ENCODE measurements at regions not wholly inside any gene's neighbourhood (a gene's known extent, or its start where the extent isn't known, plus 50 kb on each side); places are given as distances from the start of the nearest gene placed in this dataset.

DNA sequence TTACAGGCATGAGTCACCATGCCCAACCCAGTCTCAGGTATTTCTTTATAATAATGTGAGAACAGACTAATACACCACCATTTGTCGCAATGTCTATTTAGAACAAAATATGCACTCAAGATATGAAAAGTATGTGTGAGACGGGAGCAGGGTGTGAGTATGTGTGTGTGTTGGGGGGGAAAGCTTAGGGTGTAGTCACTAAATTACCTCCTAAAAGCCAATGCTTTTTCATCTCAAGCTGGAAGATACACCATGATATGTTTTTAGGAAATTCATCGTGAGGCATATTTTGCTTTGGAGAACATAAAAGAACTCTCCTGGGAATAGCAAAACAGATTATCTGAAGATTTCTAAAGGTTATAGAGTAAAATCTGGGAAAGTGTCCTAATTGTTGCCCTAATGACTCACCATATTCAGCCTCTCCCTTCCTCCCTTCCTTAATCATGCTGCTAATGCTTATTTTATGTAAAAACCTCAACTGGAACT is 262.7 kb downstream of the PDHA2 start:
- no peak for DNase-seq

DNA sequence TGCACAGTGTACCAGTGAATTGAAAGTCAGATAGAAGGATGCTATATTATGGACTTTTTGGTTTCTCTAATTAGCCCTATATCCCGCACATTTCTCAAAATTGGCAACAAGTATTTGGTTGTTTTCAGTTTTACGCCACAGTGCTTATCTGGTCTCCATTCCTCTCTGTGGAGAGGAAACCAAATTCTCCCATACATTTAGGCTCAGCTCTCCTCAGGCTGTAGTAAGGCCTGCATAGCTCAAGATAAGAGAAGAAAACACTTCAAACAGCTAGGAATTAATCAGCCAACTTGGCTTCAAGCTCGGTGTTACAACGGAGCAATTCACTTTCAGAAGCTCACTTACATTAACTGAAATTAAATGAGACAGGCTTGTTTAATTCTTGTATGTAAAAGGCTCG is 263.2 kb downstream of the PDHA2 start:
- no peak for DNase-seq

DNA sequence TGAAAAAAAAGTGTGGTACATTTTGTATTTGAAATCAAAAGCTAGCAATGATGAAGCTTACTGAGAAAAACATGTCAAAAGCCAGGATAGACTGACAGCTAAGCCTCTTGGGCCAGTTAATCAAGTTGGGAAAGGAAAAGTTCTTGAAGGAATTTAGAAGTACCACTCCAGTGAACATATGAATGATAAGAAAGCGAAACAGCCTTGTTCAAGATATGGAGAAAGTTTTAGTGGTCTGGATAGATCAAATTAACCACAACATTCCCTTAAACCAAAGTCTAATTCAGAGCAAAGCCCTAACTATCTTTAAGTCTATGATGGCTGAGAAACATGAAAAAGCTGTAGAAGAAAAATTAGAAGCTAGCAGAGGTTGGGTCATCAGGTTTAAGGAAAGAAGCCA is 268.3 kb downstream of the PDHA2 start:
- DNase-seq, result no peak

DNA sequence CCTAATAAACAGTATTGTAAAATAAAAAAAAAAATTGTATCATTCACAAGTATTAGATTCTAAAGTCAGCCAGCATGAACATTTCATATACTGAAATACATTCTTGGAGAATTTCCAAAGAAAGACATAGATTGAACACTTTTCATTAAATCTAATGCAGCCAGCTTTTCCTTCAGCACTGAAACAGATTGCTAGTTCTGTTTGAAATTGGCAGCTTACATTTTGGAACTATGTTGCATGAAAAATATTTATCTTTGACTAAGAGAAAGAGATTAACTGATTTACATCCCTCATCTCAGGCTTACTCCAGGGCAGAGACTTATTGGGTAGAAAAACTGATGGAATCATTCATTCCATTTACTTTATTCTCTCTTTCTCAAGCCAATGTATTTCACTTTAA is 272.7 kb downstream of the PDHA2 start:
- DNase-seq, result no peak

DNA sequence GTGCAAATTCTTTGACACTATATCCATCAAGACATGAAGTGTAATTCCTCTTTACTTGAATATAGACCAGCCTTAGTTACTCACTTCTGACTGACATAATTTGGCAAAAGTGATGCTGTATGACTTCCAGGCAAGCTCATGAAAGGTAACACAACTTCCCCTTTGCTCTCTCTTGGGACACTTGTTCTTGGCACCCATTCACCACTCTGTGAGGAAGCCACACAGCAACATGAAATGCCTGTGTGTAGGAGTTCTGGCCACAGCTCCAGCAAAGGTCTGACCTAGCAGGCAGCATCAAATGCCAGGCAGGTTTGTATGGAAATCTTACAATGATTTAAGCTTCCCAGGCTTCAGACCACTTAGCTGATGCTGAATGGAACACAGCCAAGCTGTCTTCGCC is 280.3 kb downstream of the PDHA2 start:
- DNase-seq, result no peak

DNA sequence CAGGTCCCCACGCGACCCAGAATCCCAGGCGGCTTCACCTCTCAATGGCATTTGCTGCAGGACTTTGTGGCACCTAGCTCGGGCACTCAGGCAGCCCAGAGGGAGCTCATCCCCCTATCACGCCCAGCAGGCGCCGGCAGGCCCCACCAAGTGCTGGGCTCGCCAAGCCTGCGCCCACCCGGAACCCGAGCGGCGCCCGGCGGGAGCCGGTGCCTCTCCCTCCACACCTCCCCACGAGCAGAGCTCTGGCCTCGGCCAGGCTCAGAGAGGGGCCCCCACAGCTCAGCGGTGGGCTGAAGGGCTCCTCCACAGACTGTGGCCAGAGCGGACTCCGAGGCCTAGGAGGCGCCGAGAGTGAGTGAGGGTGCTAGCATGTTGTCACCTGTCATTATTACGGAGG is 286.3 kb downstream of the PDHA2 start:
- no peak for DNase-seq

DNA sequence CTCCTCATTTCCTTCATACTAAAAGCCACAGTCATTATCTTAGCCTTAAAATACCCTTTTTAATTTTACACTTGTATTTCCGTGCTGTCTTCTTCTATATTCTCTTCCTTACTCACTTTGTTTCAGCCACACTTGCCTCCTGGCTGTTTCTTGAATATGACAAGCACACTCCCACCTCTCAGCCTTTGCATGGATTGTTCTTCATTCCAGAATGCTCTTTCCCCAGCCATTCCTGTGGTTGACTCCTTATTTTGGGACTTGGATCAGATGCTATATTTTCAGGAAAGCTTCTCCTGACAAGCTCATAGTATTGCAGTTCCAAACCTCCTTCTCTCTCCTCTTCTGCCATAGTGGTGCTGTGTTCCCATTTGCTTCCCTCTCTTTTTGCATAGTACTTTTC is 291.3 kb downstream of the PDHA2 start:
- DNase-seq, result no peak

DNA sequence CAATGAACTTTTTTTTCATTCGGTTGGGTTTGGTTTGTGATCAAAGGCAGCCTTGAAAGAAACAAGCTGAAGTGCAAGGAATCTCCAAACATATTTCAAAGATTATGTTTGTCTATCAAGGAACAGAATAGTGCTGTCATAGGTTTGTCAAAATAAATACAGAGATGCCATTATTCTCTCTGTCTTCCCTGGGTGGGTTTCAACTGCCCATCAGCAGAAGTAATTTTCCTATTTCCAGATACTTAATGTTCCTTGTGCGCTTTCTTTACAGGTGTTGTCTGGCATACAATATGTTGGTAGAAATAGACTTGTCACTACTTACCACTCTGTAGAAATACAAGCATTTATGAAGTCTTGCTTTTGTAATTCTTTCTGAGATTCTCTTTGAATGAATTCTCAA is 294.9 kb downstream of the PDHA2 start:
- no peak for DNase-seq

DNA sequence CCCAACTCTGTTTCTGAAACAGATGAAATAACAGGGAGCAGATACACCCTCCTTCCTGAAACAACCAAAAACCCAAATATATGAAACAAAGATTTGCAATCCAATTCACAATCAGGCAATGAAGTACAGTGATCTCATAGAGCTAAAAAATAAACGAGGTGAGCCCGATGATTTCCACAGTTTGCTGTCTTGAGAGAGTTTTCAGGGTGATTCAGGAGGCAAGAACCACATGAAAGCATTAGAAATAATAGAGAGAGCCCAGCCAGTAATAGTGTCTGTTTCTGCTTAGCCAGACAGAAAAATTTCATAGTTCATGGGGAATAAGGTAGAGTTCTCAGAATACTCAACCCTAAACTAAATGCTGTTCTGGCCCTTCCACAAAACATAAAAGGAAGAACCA is 296.2 kb downstream of the PDHA2 start:
- DNase-seq, result no peak

DNA sequence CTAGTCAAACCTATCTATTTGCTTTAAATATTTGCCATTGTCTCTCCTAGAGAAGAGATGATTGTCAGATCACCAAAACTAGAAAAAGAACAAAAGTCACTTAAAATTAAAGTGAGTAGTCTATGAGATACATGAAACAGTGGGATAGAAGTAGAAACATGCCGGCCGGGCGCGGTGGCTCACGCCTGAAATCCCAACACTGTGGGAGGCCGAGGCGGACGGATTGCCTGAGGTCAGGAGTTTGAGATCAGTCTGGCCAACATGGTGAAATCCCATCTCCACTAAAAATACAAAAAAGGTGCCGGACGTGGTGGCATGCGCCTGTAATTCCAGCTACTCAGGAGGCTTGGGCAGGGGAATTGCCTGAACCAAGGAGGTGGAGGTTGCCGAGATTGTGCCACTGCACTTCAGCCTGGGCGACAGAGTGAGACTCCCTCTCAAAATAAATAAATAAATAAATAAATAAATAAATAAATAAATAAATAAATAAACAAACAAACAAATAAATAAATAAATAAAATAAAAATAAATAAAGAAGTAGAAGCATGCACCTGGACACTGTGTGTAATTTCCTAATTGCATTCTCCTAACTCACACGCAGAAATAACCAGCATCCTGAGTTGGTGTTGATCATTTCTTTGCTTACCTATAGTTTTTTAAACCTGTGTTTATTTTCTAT is 299.5 kb downstream of the PDHA2 start:
- DNase-seq, result no peak

DNA sequence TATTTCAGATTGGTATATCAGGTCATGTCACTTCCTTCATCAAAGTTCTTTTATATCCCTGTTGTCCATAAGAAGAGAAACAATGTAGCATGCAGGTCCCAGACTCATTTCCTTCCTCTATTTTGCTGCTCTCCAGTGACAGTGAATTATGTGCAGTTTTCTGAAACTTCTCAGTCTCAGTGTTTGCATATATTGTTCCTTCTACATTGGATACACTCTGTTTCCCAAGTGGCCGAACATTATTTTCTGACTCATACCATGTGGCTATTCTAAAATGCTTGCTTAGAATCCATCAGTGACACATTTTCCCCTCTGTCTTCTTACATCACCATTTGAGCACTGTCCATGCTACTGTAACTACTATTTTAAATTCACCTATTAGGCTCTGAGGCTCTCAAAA is 305.7 kb downstream of the PDHA2 start:
- no peak for DNase-seq

DNA sequence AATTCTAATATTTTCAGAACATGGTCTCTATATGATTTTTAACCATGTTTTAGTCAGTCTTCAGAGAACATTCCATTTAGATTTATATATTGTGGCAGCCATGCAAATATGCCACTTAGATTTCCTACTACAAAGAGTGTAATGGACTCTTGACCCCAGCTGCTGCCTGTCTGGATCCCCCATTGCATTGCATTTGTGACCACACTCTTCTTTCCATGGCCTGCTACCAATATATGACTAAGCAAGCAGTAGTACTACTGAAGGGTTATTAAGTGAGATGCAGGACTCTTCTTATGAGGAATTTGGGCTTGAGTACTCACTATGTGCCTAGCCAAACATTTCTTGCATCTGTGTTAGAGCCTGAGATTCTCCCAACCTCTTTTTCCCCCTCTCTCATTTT is 306.8 kb downstream of the PDHA2 start:
- no peak for DNase-seq

DNA sequence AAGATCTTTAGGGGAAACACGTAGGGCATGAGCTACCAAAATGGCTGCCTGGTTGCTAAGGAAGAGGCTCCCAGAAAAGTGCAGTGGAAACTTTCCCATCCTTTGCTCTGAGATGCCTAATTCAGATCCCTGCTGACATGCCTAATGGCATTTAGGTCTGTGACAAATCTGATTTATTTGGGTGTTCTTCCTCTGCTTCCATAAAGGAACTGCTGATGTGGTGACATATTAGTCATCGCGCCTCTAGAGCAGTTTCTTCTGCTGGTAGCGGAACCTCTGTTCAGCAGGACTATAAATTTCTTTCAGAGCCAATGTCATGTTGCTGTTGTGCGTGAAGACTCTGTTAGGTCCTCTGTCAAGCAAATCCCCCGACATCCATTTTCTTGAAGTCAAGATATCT is 310.0 kb downstream of the PDHA2 start:
- no peak for DNase-seq

DNA sequence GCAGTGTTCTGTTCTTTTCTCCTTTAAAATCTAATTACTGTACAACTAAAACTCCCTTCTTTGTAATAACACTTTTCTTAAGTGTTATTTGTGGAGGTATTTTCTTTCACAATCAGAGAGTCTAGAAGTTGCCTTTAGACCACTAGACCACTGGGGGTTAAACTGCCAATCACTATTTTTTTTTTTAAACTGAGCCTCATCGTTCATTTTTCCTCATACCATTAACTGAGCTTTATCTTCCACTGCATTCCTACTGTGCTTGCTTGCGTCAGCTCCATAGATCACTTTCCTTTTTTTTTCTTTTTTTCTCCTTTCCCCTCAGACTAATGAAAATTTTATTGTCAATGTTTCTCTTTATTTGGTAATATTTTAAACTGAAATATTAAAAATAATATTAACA is 310.6 kb downstream of the PDHA2 start:
- DNase-seq, result no peak

DNA sequence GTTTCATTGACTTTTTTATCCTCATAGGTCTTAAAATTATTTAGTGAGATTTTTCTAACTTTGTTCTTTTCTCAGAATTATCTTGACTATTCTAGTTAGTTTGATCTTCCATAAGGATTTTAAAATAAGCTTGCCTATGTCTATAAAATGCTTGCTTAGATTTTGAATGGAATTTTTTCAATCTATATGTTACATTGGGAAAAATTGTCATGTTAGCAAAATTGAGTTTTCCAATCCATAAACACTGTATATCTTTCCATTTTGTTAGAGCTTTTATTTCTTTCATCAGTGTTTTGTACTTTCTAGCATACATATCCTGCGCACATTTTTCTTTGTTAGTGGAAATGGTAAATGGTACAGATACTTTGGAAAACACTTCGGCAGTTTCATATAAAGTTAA is 312.9 kb downstream of the PDHA2 start:
- no peak for DNase-seq

DNA sequence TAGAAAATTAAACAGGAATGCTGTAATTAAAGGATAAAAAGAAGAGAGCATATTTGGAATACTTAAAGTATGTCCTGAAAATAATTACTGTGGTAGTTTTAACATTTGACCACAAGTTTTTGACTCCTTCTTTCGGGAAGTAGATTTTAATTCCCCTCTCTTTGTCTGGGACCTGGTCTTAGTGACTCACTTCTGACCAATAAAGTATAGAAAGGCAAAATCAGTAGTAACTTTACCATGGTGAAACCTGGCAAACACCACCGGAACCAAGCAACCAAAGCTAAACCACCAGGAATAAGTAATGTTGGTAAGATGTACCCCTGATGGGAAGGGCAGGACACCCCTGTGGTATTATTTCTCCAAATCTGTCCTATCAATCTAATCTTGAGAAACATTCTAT is 314.8 kb downstream of the PDHA2 start:
- no peak for DNase-seq

DNA sequence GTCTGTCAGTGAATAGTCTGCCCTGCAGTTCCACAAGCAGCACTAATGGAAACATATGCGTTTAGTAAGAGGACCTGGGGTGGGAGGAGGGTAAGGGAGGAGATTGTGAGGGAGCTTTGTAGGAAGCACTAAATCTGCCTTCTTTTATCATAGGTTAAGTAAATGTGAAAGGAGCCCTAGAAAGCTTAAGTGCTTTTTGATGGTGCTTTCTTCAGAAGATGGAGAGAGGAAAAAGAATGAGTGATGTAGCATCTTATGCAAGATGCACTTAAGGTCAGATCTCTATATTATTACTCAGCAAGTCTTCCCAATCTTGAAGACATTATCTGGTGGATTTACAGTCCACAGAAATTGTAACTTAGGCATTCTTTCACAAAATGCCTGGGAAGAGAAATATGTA is 322.7 kb downstream of the PDHA2 start:
- no peak for DNase-seq

DNA sequence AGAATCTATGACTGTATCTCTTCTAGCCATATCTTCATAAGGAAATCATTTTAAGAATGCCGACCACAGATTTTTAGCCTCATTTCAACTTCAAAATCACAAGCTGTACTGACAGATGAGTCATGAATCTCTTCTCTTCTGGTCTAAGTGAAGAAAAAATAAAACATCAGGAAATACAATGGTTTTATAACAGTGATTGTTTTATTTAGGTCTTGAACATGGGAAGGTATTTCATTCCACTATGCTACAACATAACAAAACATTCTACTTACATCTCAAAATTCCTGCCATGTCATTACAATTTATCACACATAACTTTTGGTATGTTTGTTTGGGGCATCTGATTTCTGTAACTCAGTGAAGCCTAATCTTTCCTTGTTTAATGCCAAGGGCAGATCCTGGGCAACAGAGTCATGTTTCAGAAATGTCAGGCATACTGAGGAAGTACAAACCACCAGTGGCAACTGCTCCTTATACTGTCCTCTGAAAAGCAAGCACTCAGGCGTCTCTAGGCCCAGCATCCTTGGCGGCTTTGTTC is 325.0 kb downstream of the PDHA2 start:
- no peak for DNase-seq

DNA sequence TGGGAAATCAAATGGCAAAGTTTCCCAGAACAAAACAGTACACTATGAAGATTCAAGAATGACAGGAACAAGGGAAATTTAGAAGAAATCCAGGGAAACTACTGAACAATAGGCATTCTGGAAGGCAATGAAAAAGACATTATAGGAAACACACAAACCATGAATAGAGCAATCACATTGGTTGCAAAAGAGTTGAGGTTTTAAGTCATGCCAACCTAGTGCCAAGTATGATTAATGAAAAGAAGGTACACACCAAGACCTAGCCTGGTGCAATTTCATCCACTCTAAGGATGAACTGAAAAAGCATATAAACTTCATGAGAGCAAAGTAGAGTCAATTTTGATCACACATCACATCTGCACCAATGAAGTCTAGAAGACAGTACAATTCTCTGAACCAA is 326.9 kb downstream of the PDHA2 start:
- DNase-seq, result no peak

DNA sequence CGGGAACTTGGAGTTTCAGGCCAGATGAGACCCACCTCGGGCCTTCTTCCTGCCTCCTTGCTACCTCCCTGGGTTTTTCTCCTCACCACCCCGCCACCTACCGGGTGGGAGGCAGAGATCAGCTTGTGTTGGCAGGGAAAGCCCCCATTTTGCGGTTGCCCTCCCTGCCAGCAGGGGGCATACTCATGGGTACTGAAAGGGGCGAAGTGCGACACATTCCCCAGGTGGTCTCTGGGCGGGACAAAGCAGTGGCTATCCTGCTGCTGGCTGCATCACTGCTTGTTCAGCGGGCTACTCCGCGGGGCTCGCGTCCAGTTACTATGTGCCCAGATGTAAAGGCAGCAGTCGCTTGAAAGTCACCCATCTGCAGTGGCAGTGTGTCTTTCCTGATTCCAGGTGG is 330.3 kb downstream of the PDHA2 start:
- no peak for DNase-seq

DNA sequence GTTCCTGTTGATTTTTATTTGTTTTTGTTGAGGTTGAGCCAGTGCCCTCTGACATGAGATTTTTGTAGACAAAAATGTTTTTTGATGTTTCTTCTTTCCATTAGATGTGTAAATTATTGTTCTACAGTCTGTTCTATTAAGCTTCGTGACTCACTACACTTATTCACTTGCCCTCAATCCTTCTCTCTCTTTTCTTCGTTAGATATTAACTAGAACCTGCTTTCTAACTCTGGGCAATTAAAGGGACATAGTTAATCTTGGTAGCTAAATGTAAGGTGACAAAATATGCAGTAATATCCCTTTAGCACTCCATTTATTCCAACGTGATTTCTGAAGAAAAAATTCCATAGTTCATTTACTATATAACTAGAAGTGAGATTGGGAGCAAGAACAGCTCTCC is 333.9 kb downstream of the PDHA2 start:
- no peak for DNase-seq

DNA sequence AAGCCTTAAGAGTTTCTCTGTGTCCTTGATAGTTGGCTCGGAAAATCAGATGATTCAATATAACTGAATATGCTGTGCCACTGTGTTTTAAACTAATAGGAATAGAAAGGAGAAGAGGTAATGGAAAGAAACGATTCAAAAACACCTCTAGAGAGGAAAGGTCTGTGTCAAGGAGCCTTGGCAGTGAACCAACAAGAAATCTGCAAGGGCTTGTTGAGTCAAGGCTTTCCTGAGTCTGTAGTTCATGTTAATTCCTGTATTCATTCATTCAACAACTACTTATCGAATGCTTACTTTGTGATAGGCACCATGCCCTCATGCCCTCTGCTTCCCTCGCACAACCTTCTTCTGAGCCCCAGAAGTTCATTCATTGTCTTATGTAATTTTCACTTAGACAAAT is 336.0 kb downstream of the PDHA2 start:
- no peak for DNase-seq

DNA sequence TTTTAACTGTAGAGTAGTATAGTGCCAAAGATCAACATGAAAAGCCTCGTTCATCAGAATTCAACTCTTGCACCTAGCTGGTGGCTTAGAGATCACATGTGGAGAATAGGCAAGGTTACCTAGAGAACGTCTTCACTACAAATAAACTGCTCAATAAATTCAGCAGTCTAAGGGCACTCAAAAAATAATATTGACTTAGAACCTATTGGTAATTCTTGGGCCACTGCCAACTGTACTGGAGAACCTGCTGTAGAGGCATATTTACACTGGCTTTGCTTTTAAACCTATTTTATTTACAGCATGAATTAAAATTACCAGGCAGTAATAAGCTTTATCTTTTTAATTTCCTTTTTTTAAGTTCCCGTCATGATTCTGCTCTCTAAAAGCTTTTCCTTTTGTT is 343.7 kb downstream of the PDHA2 start:
- DNase-seq, result no peak

DNA sequence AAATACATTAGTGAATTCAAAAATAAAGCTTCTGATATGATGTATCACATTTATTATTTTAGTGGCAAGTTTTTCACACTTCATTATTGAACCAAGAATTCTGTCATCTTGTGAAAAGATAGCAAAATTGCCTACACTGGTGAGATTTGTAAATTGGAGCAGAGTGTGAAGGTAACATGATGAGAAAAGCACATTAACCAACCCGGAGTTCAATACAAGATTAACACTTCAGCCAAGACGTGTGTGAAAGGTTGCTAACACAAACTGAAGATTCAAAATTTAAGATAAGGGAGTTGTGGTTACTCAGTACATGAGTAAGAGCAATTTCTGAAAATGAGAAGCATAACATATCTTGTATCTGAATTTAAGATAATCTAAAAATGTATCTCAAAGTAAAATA is 346.7 kb downstream of the PDHA2 start:
- no peak for DNase-seq

DNA sequence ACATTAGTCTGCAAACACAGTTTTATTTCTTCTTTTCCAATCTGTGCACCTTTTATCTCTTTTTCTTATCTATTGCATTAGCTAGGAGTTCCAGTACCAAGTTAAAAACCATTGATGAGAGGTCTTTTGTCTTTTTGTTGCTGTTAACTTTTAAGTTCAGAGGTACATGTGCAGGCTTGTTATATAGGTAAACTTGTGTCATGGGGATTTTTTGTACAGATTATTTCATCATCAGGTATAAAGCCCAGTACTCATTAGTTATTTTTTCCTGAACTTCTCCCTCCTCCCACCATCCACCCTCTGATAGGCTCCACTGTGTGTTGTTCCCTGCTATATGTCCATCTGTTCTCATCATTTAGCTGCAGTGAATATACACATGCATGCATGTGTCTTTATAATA is 349.9 kb downstream of the PDHA2 start:
- DNase-seq, result no peak

All from NCI-H82 (cell line).